Fibroblast of lung (primary cell): ENCODE measurements at regions not wholly inside any gene's neighbourhood (a gene's known extent, or its start where the extent isn't known, plus 50 kb on each side); places are given as distances from the start of the nearest gene placed in this dataset.

ENCODE experiments used
- DNase-seq, 2 donors: peaks; one replicate each; pipeline versions ENCODE4 v3.0.0 to v3.0.0-alpha.2; 2010; ENCODE audit warnings: low read depth in 2 of 2
- H2AFZ ChIP-seq: 2 replicates; pipeline ENCODE4 v1.5.1; 2012; ENCODE audit warnings: low read length, control low read depth, inconsistent platforms
- H3K27ac ChIP-seq: 2 replicates; pipeline ENCODE4 v1.5.1; 2011; ENCODE audit warnings: low read length, control low read depth; ENCODE audit not compliant: insufficient read depth
- H3K27me3 ChIP-seq: 2 replicates; pipeline ENCODE4 v1.5.1; 2011; ENCODE audit warnings: mild to moderate bottlenecking, low read length; ENCODE audit not compliant: control insufficient read depth, insufficient read depth
- H3K36me3 ChIP-seq: 2 replicates; pipeline ENCODE4 v1.5.1; 2011; ENCODE audit warnings: low read length; ENCODE audit not compliant: control insufficient read depth, insufficient read depth
- H3K4me1 ChIP-seq: 2 replicates; pipeline ENCODE4 v1.5.1; 2011; ENCODE audit warnings: low read length; ENCODE audit not compliant: control insufficient read depth, insufficient read depth; ENCODE audit errors: extremely low read depth
- H3K4me2 ChIP-seq: 2 replicates; pipeline ENCODE4 v1.5.1; 2011; ENCODE audit warnings: low read length, control low read depth; ENCODE audit not compliant: insufficient read depth; ENCODE audit errors: extremely low read depth
- H3K4me3 ChIP-seq, 4 experiments: fragments of 200-600 bp in 1 of 4; sonication (generic) in 1 of 4; replicated peaks in 1 of 4; 2 replicates each; pipeline ENCODE4 v1.5.1; 2011 to 2016; ENCODE audit warnings: low read length in 4 of 4, low read depth in 3 of 4, mild to moderate bottlenecking in 3 of 4, control low read depth in 2 of 4, inconsistent platforms in 1 of 4, mixed read lengths in 1 of 4; ENCODE audit not compliant: insufficient read depth in 1 of 4; ENCODE audit errors: control extremely low read depth in 1 of 4
- H3K79me2 ChIP-seq: 2 replicates; pipeline ENCODE4 v1.5.1; 2012; ENCODE audit warnings: mild to moderate bottlenecking, low read length, inconsistent platforms; ENCODE audit not compliant: control insufficient read depth, insufficient read depth
- H3K9ac ChIP-seq: 2 replicates; pipeline ENCODE4 v1.5.1; 2011; ENCODE audit warnings: mild to moderate bottlenecking, low read length, control low read depth; ENCODE audit not compliant: insufficient read depth
- H3K9me3 ChIP-seq: 2 replicates; pipeline ENCODE4 v1.5.1; 2012; ENCODE audit warnings: low read depth, low read length; ENCODE audit not compliant: control insufficient read depth, insufficient read depth
- H4K20me1 ChIP-seq: 2 replicates; pipeline ENCODE4 v1.5.1; 2011; ENCODE audit warnings: low read length; ENCODE audit not compliant: control insufficient read depth, insufficient read depth; ENCODE audit errors: extremely low read depth
- EZH2 ChIP-seq: IDR thresholded peaks from 2 replicates; pipeline ENCODE4 v1.5.1; 2012; ENCODE audit warnings: low read length, control low read depth, mild to moderate bottlenecking; ENCODE audit errors: missing control alignments
- TF ChIP-seq, protein P1 (sequence below), 2 donors: IDR thresholded peaks in 1 of 2; conservative IDR thresholded peaks in 1 of 2; 1 replicate in 1 of 2; 2 replicates in 1 of 2; pipeline ENCODE4 v1.5.1; 2011 to 2012; ENCODE audit warnings: low read length in 2 of 2, control low read depth in 1 of 2, inconsistent platforms in 1 of 2, low read depth in 1 of 2, mild to moderate bottlenecking in 1 of 2

GRCh38 chr13:81664872-81665271 is 1323.9 kb upstream of the SPRY2 start:
- Histone ChIP-seq H3K27me3 (no peaks in the 10 kb centered on the region), H3K79me2 (no peaks in the 10 kb centered on the region), H4K20me1 (no peaks in the 10 kb centered on the region), H3K36me3 (no peaks in the 10 kb centered on the region), H3K4me3 (no peak overlapping the region), H3K4me1 (no peaks in the 10 kb centered on the region), H2AFZ (no peak overlapping the region), H3K9ac (no peak overlapping the region), H3K4me2 (no peak overlapping the region), H3K9me3 (no peaks in the 10 kb centered on the region), H3K27ac (no peak overlapping the region)
- DNase-seq, result no peak
- no peak for TF ChIP-seq EZH2
- TF ChIP-seq, protein P1, sequence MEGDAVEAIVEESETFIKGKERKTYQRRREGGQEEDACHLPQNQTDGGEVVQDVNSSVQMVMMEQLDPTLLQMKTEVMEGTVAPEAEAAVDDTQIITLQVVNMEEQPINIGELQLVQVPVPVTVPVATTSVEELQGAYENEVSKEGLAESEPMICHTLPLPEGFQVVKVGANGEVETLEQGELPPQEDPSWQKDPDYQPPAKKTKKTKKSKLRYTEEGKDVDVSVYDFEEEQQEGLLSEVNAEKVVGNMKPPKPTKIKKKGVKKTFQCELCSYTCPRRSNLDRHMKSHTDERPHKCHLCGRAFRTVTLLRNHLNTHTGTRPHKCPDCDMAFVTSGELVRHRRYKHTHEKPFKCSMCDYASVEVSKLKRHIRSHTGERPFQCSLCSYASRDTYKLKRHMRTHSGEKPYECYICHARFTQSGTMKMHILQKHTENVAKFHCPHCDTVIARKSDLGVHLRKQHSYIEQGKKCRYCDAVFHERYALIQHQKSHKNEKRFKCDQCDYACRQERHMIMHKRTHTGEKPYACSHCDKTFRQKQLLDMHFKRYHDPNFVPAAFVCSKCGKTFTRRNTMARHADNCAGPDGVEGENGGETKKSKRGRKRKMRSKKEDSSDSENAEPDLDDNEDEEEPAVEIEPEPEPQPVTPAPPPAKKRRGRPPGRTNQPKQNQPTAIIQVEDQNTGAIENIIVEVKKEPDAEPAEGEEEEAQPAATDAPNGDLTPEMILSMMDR (conservative IDR thresholded peaks at IDR 0.05 in 1 of 2, IDR thresholded peaks at IDR 0.05 in 1 of 2; ENCODE audit: low read depth in 1 of 2, low read length in 2 of 2), result no peak

GRCh38 chr13:81659984-81660383 is 1319.1 kb upstream of the SPRY2 start:
- H2AFZ ChIP-seq, result no peak overlapping the region
- H3K27ac ChIP-seq, result no peak overlapping the region
- H3K4me2 ChIP-seq, result no peak overlapping the region
- no peaks in the 10 kb centered on the region for H3K27me3 ChIP-seq
- H4K20me1 ChIP-seq, result no peaks in the 10 kb centered on the region
- no peak for TF ChIP-seq EZH2
- TF ChIP-seq, protein P1 (conservative IDR thresholded peaks at IDR 0.05 in 1 of 2, IDR thresholded peaks at IDR 0.05 in 1 of 2; ENCODE audit: low read depth in 1 of 2, low read length in 2 of 2), result no peak
- no peak overlapping the region for H3K4me3 ChIP-seq
- no peaks in the 10 kb centered on the region for H3K9me3 ChIP-seq
- no peaks in the 10 kb centered on the region for H3K4me1 ChIP-seq
- no peak for DNase-seq
- no peak overlapping the region for H3K9ac ChIP-seq
- H3K36me3 ChIP-seq, result no peaks in the 10 kb centered on the region
- no peaks in the 10 kb centered on the region for H3K79me2 ChIP-seq

GRCh38 chr13:81658598-81659370 is 1317.9 kb upstream of the SPRY2 start:
- H3K36me3 ChIP-seq, result no peaks in the 10 kb centered on the region
- no peak overlapping the region for H3K9ac ChIP-seq
- no peaks in the 10 kb centered on the region for H4K20me1 ChIP-seq
- H3K79me2 ChIP-seq, result no peaks in the 10 kb centered on the region
- H2AFZ ChIP-seq, result no peak overlapping the region
- H3K4me1 ChIP-seq, result no peaks in the 10 kb centered on the region
- DNase-seq, result no peak
- H3K27ac ChIP-seq, result no peak overlapping the region
- H3K27me3 ChIP-seq, result no peaks in the 10 kb centered on the region
- no peaks in the 10 kb centered on the region for H3K9me3 ChIP-seq
- TF ChIP-seq EZH2, result no peak
- TF ChIP-seq, protein P1 (conservative IDR thresholded peaks at IDR 0.05 in 1 of 2, IDR thresholded peaks at IDR 0.05 in 1 of 2; ENCODE audit: low read depth in 1 of 2, low read length in 2 of 2), result no peak
- H3K4me3 ChIP-seq, result no peak overlapping the region
- no peak overlapping the region for H3K4me2 ChIP-seq
